Brain microvascular endothelial cell (primary cell): ENCODE measurements at regions not wholly inside any gene's neighbourhood (a gene's known extent, or its start where the extent isn't known, plus 50 kb on each side); places are given as distances from the start of the nearest gene placed in this dataset.

Source experiments
- DNase-seq: peaks from one replicate; pipeline ENCODE4 v3.0.0-alpha.2; 2020
- H3K27ac ChIP-seq: fragments of 250-450 bp; sonication (Bioruptor Pico); 2 replicates; pipeline ENCODE4 v1.5.1; 2020; ENCODE audit warnings: mild to moderate bottlenecking, moderate library complexity
- H3K27me3 ChIP-seq: fragments of 250-450 bp; sonication (Bioruptor Pico); replicated peaks from 2 replicates; pipeline ENCODE4 v1.5.1; 2020; ENCODE audit warnings: mild to moderate bottlenecking
- H3K36me3 ChIP-seq: fragments of 250-450 bp; sonication (Bioruptor Pico); replicated peaks from 2 replicates; pipeline ENCODE4 v1.5.1; 2020; ENCODE audit warnings: mild to moderate bottlenecking
- H3K4me3 ChIP-seq: 2 replicates; pipeline ENCODE4 v1.5.1; 2011; ENCODE audit warnings: low read depth, mild to moderate bottlenecking, control low read depth, low read length, moderate library complexity
- CTCF ChIP-seq: IDR thresholded peaks from 2 replicates; pipeline ENCODE4 v1.5.1; 2011; ENCODE audit warnings: low read depth, mild to moderate bottlenecking, moderate library complexity, low read length, control low read depth, inconsistent platforms; ENCODE audit errors: missing control alignments
- in situ Hi-C: cut with HindIII; loops from 2 replicates; pipeline ENCODE4 v1.10.0; 2017; ENCODE audit warnings: low sequenced_read_pairs, low pct_ligation_motif_present

GRCh38 chr5:125597338-125597737 lies 825.9 kb upstream of the GRAMD2B start:
- no peak for TF ChIP-seq CTCF
- Histone ChIP-seq H3K36me3 (no peaks in the 10 kb centered on the region), H3K4me3 (no peak overlapping the region), H3K27ac (no peak overlapping the region), H3K27me3 (no peaks in the 10 kb centered on the region)
- in situ Hi-C loops, result no loop called here
- peak; percentile 11 for DNase-seq

- H3K27ac ChIP-seq, result no peak overlapping the region
- no peak overlapping the region for H3K4me3 ChIP-seq
- no peak for DNase-seq
- H3K36me3 ChIP-seq, result no peaks in the 10 kb centered on the region
- no peaks in the 10 kb centered on the region for H3K27me3 ChIP-seq
- TF ChIP-seq CTCF, result no peak
- in situ Hi-C loops, result no loop called here
These were observed 822.6 kb upstream of the GRAMD2B start for GRCh38 chr5:125600559-125600958.

- in situ Hi-C loops, result no loop called here
- Histone ChIP-seq H3K27me3 (no peaks in the 10 kb centered on the region), H3K27ac (no peak overlapping the region), H3K4me3 (no peak overlapping the region), H3K36me3 (no peaks in the 10 kb centered on the region)
- DNase-seq, result no peak
- TF ChIP-seq CTCF, result no peak
These were observed 821.0 kb upstream of the GRAMD2B start for GRCh38 chr5:125602184-125602583.

- in situ Hi-C loops, result no loop called here
- H3K4me3 ChIP-seq, result no peak overlapping the region
- peak; percentile 43 for DNase-seq
- no peaks in the 10 kb centered on the region for H3K36me3 ChIP-seq
- H3K27me3 ChIP-seq, result no peaks in the 10 kb centered on the region
- no peak overlapping the region for H3K27ac ChIP-seq
- no peak for TF ChIP-seq CTCF
These were observed 819.9 kb upstream of the GRAMD2B start for GRCh38 chr5:125603321-125603720.

GRCh38 chr5:125604104-125604503 lies 819.1 kb upstream of the GRAMD2B start:
- Histone ChIP-seq H3K27ac (no peak overlapping the region), H3K27me3 (no peaks in the 10 kb centered on the region), H3K36me3 (no peaks in the 10 kb centered on the region), H3K4me3 (no peak overlapping the region)
- no peak for TF ChIP-seq CTCF
- in situ Hi-C loops, result no loop called here
- DNase-seq, result no peak

- TF ChIP-seq CTCF, result no peak
- H3K27me3 ChIP-seq, result no peaks in the 10 kb centered on the region
- H3K4me3 ChIP-seq, result no peak overlapping the region
- H3K36me3 ChIP-seq, result no peaks in the 10 kb centered on the region
- in situ Hi-C loops, result no loop called here
- peak overlapping the region; percentile 26 for H3K27ac ChIP-seq
- peak; percentile 81 for DNase-seq
These were observed 816.2 kb upstream of the GRAMD2B start for GRCh38 chr5:125607018-125607417.
